HT-29 (cell line): ENCODE measurements at regions not wholly inside any gene's neighbourhood (a gene's known extent, or its start where the extent isn't known, plus 50 kb on each side); places are given as distances from the start of the nearest gene placed in this dataset.

ENCODE experiments used
- DNase-seq: peaks from one replicate; pipeline ENCODE4 v3.0.0-alpha.2; 2015; ENCODE audit warnings: low spot score

GRCh38 chr11:91819195-91819594 lies 405.4 kb upstream of the FAT3 start:
- DNase-seq, result no peak

GRCh38 chr11:91817996-91818395 lies 406.6 kb upstream of the FAT3 start:
- DNase-seq, result no peak

DNA sequence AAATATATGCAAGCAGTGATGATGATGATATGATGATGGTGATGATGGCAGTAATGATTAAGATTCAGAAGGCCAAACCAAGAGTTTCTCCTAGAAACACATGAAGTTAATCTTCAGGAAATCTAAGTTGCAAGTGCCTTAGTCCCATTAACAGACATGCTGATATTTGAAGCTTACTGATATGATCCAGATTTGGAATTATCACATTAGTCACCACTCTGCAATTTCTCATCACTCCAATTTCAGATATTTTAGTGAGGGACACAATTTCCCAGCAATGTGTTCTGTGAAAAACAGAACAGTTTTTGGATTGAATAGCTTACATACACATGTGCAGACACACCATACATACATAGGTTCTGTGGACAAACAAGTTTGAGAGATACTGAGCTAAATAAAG lies 411.4 kb upstream of the FAT3 start:
- no peak for DNase-seq

DNA sequence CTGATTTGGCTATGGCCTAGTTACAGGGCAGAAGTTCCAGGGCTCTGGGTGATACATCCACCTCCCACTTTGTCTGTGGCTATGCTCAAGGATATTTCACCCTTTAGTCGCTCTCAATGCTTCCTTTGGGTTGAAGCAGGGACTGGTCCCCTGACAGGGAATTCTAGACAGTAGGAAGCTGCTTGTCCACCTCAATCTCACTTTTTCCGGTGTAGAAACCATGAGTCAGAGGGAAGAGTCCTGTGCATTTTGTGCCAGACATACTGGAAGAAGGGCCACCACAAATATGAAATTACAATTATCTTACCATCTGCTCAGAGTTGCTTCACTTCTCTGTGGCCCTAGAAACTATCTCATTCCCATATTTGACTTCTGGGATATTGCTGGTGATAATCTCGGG lies 413.7 kb upstream of the FAT3 start:
- no peak for DNase-seq

GRCh38 chr11:91805293-91805692 lies 419.3 kb upstream of the FAT3 start:
- DNase-seq, result no peak

- peak; percentile 25 for DNase-seq
Observed at GRCh38 chr11:91804042-91804441, 420.6 kb upstream of the FAT3 start.

DNA sequence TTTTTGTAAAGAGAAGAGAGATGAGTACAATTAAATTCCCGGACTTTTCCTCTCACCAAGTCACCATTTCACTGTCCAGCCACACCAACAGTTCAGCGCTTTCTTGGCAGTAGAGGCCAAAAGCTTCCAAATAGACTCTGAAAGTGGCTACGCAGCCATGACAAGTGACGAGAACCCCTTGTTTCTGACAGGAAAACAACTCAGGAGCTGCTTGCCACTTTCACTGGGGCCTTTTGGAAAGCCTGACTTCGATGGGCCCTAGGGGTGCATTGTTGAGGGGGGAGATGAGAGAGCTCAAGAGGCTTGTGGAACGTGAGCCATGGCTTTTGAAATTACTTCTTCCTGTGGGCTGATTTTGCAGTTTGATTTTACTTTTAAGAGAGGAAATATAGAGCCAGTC lies 422.1 kb upstream of the FAT3 start:
- DNase-seq, result peak; percentile 26

DNA sequence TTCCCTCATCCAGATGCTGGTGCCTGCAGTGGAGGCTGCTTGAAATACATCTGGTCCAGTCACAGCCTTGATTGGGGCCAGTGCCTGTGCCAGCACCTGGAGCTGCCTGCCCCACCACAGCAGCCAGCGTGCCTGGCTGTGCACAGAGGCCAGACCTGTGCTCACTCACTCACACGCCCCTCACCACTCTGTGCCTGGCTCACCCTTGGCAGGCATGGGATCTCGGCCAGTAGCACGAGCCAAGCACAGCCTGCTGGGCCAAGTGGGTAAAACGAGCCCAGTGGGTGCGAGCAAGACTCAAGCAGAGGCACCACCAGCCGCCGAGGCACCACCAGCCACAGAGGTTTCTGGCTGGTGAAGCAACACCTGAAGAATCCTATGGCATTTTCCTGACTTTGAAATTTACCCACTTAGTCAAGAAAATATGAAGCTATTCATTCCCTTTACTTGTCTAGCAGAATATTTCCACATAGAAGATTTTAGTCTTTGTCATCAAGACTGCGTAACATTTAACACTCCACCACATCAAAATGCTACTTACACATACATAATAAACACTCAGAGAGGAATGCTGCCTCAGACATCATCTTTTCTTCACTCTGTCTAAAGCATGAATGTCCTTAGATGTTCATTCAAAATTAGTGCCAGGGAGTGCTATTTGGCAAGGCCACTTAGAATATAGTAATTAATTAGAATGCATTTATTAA lies 424.3 kb upstream of the FAT3 start:
- no peak for DNase-seq

DNA sequence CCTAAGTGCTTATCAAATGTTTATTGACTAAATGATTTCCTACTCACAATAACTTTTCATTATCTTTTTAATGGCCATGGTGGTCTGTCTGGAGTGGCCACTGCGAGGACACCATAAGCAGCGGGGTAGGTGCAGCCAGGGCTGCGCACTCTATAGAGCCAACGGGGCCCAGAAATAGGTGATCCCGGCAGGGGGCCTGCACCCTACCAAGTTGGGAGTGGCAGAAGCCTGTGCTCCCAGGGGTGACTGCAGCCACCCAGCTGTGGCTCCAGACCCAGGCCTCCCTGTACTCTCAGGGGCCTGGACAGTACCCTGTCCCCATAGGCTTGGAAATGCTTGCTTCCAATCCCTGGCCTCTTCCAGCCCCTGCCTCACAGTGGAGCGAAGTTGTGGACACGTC lies 426.4 kb upstream of the FAT3 start:
- DNase-seq, result no peak

DNA sequence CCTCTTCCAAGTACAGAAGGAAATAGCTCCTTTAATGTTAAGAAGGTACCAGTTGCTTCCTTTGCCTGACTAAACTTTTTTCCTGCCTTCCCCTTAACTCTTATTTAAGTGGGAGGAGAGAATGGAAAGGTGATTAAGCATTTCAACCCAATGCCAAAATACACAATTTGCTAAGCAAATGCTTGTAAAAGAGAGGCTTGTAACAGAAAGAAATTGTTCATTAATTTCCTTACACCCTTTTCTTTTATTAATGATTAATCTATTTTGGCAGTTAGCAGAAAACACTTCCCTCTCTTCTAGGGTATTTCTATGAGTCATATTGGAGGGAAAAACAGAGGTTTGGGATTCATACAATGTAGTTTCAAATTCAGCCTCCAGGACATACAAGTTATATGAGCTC lies 427.6 kb upstream of the FAT3 start:
- DNase-seq, result peak; percentile 83

DNA sequence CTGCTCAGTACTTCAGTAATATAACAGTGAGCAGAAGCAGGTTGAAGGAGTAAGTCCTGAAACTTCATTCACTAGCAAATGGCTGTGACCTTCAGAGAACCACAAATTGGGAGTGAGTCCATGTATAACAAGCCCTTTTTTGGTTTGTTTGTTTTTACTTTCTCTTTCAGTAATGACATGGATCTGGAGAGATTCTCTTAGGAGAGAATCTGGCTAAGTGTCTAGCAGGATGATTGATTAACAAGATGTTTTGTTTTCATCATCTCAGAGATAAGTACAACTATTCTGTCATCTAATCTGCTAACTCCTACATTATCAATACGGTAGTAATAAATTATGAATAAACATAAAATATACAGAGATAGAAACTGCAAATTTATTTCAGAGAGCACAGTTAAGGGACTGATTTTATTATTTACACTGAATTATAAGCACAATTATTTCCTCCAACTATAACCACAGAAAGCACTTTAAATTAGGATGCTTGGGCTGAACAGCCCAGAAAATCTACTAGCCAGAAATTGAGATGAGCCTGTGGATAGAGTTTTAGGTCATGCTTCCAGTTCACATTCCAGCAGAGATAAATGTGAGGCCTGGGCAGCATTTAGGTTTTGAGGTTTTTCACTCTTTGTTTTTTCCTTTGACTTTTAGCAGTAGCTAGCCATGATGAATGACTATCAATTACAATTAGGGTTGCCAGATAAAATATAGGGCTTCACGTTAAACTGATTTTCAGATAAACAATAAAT lies 429.3 kb upstream of the FAT3 start:
- DNase-seq, result no peak

- DNase-seq, result no peak
Observed at GRCh38 chr11:91794146-91794545, 430.5 kb upstream of the FAT3 start.

- DNase-seq, result no peak
Observed at GRCh38 chr11:91792779-91793262, 431.8 kb upstream of the FAT3 start.

- DNase-seq, result no peak
Observed at GRCh38 chr11:91791171-91791468, 433.5 kb upstream of the FAT3 start.

GRCh38 chr11:91790346-91791170 lies 434.1 kb upstream of the FAT3 start:
- DNase-seq, result no peak

DNA sequence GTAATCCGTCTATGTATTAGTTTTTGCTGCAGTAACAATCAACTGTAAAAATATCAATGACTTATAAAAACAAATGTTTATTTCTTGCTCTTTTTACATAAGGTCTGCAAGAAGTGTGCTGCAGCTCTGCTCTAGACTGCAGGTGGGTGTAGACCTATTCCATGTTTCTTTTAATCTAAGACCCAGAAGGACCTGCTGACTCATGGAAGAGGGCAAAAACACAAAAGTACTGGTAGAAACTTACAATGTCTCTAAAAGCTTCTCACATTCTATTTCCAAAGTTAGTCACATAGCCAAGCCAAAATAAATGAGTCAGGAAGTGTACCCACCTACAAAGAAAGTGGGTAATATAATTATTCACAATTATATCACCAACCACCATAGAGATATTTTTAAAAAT lies 435.9 kb upstream of the FAT3 start:
- DNase-seq, result no peak

DNA sequence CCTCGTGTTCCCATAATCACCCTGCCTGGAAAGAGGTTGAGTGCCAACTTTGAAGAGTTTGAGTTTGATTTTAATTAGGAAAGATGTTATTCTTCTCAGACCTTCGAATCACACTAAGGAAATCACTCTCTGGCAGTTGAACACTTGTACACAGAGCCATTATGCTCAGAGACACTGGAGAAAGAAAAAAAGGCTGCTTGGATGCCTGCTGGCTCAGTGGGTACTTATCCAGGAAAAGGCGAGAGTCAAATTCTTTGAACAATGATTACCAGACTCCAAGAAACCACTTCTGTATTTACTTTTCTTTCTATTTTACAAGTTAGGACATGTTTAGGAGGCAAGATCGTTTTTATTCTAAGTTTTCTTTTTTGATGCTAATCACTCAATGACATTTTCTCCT lies 438.5 kb upstream of the FAT3 start:
- no peak for DNase-seq

DNA sequence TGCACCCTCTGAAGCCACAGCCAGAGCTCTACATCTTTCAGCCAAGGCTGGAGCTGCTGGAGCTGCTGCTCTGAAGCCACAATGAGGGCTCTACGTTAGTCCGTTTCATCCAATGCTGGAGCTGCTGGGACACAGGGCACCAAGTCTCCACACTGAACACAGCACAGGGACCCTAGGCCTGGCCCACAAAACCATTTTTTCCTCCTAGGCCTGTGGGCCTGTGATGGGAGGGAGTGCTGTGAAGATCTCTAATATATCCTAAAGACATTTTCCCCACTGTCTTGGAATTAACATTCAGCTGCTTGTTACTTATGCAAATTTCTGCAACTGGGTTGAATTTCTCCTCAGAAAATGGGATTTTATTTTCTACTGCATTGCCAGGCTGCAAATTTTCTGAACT lies 441.4 kb upstream of the FAT3 start:
- DNase-seq, result no peak

- DNase-seq, result no peak
Observed at GRCh38 chr11:91778758-91779157, 445.9 kb upstream of the FAT3 start.

- no peak for DNase-seq
Observed at GRCh38 chr11:91776655-91777054, 448.0 kb upstream of the FAT3 start.

DNA sequence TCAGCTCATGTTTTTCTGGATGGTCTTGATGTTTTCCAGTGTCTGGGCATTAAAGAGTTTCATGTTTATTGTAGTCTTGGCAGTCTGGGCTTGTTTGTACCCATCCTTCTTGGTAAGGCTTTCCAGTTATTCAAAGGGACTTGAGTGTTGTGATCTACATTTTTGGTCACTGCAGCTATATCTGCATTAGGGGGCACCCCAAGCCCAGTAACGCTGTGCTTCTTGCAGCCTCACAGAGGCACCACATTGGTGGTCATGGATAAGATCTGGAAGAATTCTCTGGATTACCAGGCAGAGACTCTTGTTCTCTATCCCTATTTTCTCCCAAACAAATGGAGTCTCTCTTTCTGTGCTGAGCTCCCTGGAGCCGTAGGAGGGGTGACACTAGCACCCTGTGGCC lies 451.5 kb upstream of the FAT3 start:
- DNase-seq, result peak; percentile 59

- DNase-seq, result no peak
Observed at GRCh38 chr11:91771961-91772360, 452.7 kb upstream of the FAT3 start.

DNA sequence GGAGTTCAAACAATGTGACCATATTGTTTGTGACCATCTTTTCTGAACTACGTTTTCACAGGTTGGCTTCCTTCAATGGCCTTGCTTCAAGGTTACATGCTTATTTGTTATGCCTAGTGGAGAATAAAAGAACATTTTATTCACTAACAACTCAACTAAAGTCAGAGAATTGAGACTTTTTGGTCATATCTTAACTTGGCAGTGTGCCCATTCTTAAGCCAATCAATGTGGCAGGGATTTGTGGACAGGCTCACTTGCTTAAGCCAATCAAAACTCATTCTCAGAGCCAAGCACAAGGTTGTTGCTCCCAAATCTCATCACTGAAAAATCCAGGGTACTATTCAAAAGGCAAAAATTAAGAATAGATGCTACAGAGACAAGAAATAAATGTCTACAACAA lies 455.8 kb upstream of the FAT3 start:
- DNase-seq, result no peak
